NCI-H2196 treated with DMSO at 0.1 percent for 48 hours (cell line): ENCODE measurements at regions not wholly inside any gene's neighbourhood (a gene's known extent, or its start where the extent isn't known, plus 50 kb on each side); places are given as distances from the start of the nearest gene placed in this dataset.
"Not testable (repeated sequence)": the region's sequence is repeated elsewhere in the genome, so short reads cannot be mapped to it uniquely, and the experiment has no call there.

ENCODE experiments used
- DNase-seq: peaks from one replicate; lab custom pipeline; 2025; ENCODE audit not compliant: unreplicated experiment; lab: John Stamatoyannopoulos, UW

GRCh38 chr1:219731771-219732170, 118.9 kb upstream of the ZC3H11B start:
- DNase-seq, result no peak

- DNase-seq, result no peak
Observed at GRCh38 chr1:219726480-219727272, 113.8 kb upstream of the ZC3H11B start.

GRCh38 chr1:219724440-219724839, 111.5 kb upstream of the ZC3H11B start:
- DNase-seq, result no peak

- DNase-seq, result no peak
Observed at GRCh38 chr1:219717536-219717935, 104.6 kb upstream of the ZC3H11B start.

GRCh38 chr1:219716611-219717114, 103.8 kb upstream of the ZC3H11B start:
- no peak for DNase-seq

- no peak for DNase-seq
Observed at GRCh38 chr1:219713981-219714381, 101.1 kb upstream of the ZC3H11B start.

GRCh38 chr1:219712506-219712905, 99.6 kb upstream of the ZC3H11B start:
- DNase-seq, result no peak

- DNase-seq, result no peak
Observed at GRCh38 chr1:219710529-219711194, 97.8 kb upstream of the ZC3H11B start.

- no peak for DNase-seq
Observed at GRCh38 chr1:219708919-219709543, 96.1 kb upstream of the ZC3H11B start.

GRCh38 chr1:219707885-219708284, 95.0 kb upstream of the ZC3H11B start:
- not testable (repeated sequence) for DNase-seq

- not testable (repeated sequence) for DNase-seq
Observed at GRCh38 chr1:219704331-219704730, 91.4 kb upstream of the ZC3H11B start.

- DNase-seq, result no peak
Observed at GRCh38 chr1:219703368-219703639, 90.4 kb upstream of the ZC3H11B start.

GRCh38 chr1:219701476-219701875, 88.6 kb upstream of the ZC3H11B start:
- no peak for DNase-seq

- DNase-seq, result no peak
Observed at GRCh38 chr1:219699870-219700269, 87.0 kb upstream of the ZC3H11B start.

GRCh38 chr1:219697682-219698081, 84.8 kb upstream of the ZC3H11B start:
- DNase-seq, result no peak

GRCh38 chr1:219692981-219693380, 80.1 kb upstream of the ZC3H11B start:
- no peak for DNase-seq

- no peak for DNase-seq
Observed at GRCh38 chr1:219689774-219690173, 76.9 kb upstream of the ZC3H11B start.

- no peak for DNase-seq
Observed at GRCh38 chr1:219687779-219688178, 74.9 kb upstream of the ZC3H11B start.

GRCh38 chr1:219686171-219686570, 73.3 kb upstream of the ZC3H11B start:
- no peak for DNase-seq

GRCh38 chr1:219682788-219683187, 69.9 kb upstream of the ZC3H11B start:
- no peak for DNase-seq

- no peak for DNase-seq
Observed at GRCh38 chr1:219681876-219682275, 69.0 kb upstream of the ZC3H11B start.
